AG04450 (cell line): ENCODE measurements at regions not wholly inside any gene's neighbourhood (a gene's known extent, or its start where the extent isn't known, plus 50 kb on each side); places are given as distances from the start of the nearest gene placed in this dataset.
"Not testable (repeated sequence)": the region's sequence is repeated elsewhere in the genome, so short reads cannot be mapped to it uniquely, and the experiment has no call there.

ENCODE experiments used
- CTCF ChIA-PET: fragments of 300-600, 350-600 bp; formaldehyde crosslinking; extraction: SDS; loops from one replicate; lab custom pipeline; 2022; ENCODE audit warnings: antibody characterized with exemption, inconsistent platforms; lab: Charles Lee
- POLR2A ChIA-PET: fragments of 350-600 bp; formaldehyde crosslinking; extraction: SDS; loops from one replicate; lab custom pipeline; 2021; ENCODE audit warnings: antibody characterized with exemption, inconsistent platforms; lab: Yijun Ruan, JAX
- DNase-seq: peaks from one replicate; pipeline ENCODE4 v3.0.0-alpha.2; 2011; ENCODE audit warnings: low read depth, low spot score
- H3K27ac ChIP-seq: one replicate; pipeline ENCODE4 v1.5.1; 2012; ENCODE audit warnings: low read depth, low read length, control low read depth
- H3K27me3 ChIP-seq: one replicate; pipeline ENCODE4 v1.6.0; 2012; ENCODE audit warnings: low read length; ENCODE audit not compliant: control insufficient read depth, insufficient read depth
- H3K4me3 ChIP-seq: 2 replicates; pipeline ENCODE4 v1.5.1; 2011; ENCODE audit warnings: mild to moderate bottlenecking, low read depth, low read length, control low read depth
- H3K9me3 ChIP-seq: 2 replicates; pipeline ENCODE4 v1.5.1; 2012; ENCODE audit warnings: low read length; ENCODE audit not compliant: control insufficient read depth, insufficient read depth
- TF ChIP-seq, protein P1 (sequence below): IDR thresholded peaks from 2 replicates; pipeline ENCODE4 v1.5.1; 2011; ENCODE audit warnings: low read depth, low read length, control low read depth, inconsistent platforms

DNA sequence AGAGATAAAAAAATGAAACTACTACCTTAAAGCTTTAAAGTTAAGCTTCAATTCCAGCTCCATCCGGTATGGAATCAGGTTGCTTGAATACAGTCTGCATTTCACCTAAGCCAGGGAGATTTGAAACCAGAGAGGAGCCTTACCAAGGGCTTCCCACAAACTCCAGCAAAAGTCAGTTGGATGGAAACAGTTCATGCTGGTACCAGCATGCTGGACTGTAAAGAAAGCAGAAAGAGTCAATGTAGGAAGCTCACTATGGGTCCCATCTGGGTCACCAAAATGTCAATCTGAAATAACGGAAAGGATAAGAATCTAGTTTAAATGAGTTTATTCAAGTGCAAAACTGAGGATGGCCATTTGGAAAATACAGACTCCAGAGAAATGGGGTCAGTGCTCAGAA lies 65.3 kb downstream of the CDO1 start:
- Histone ChIP-seq H3K27ac (no peak overlapping the region), H3K4me3 (no peak overlapping the region), H3K9me3 (no peaks in the 10 kb centered on the region), H3K27me3 (no peaks in the 10 kb centered on the region)
- CTCF ChIA-PET = no interaction called here
- no peak for DNase-seq
- TF ChIP-seq, protein P1, sequence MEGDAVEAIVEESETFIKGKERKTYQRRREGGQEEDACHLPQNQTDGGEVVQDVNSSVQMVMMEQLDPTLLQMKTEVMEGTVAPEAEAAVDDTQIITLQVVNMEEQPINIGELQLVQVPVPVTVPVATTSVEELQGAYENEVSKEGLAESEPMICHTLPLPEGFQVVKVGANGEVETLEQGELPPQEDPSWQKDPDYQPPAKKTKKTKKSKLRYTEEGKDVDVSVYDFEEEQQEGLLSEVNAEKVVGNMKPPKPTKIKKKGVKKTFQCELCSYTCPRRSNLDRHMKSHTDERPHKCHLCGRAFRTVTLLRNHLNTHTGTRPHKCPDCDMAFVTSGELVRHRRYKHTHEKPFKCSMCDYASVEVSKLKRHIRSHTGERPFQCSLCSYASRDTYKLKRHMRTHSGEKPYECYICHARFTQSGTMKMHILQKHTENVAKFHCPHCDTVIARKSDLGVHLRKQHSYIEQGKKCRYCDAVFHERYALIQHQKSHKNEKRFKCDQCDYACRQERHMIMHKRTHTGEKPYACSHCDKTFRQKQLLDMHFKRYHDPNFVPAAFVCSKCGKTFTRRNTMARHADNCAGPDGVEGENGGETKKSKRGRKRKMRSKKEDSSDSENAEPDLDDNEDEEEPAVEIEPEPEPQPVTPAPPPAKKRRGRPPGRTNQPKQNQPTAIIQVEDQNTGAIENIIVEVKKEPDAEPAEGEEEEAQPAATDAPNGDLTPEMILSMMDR = no peak
- POLR2A ChIA-PET = no interaction called here

- CTCF ChIA-PET = no interaction called here
- no peaks in the 10 kb centered on the region for H3K9me3 ChIP-seq
These were observed 67.4 kb downstream of the CDO1 start for GRCh38 chr5:115749016-115749415.

DNA sequence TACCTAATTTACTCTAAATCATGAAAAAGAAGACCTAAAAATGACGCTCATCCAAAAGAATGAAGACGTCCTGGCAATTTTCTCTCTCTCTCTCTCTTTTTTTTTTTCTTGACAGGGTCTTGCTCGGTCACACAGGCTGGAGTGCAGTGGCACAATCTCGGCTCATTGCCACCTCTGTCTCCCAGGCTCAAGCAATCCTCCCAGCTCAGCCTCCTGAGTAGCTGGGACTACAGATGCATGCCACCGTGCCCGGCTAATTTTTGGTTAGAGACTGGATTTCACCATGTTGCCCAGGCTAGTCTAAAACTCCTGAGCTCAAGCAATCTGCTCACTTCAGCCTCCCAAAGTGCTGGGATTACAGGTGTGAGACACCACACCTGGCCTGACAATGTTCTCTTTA lies 77.2 kb downstream of the CDO1 start:
- DNase-seq, POLR2A ChIA-PET, CTCF ChIA-PET, H3K9me3 ChIP-seq, H3K27me3 ChIP-seq, H3K4me3 ChIP-seq, H3K27ac ChIP-seq: not testable (repeated sequence)

More at GRCh38 chr5:115749016-115749415, 67.4 kb downstream of the CDO1 start:
- DNase-seq = no peak
- H3K27me3 ChIP-seq = peaks cover 3% of the 10 kb centered on the region
- POLR2A ChIA-PET = no interaction called here
- TF ChIP-seq, protein P1 = no peak
- no peak overlapping the region for H3K4me3 ChIP-seq
- H3K27ac ChIP-seq = no peak overlapping the region

DNA sequence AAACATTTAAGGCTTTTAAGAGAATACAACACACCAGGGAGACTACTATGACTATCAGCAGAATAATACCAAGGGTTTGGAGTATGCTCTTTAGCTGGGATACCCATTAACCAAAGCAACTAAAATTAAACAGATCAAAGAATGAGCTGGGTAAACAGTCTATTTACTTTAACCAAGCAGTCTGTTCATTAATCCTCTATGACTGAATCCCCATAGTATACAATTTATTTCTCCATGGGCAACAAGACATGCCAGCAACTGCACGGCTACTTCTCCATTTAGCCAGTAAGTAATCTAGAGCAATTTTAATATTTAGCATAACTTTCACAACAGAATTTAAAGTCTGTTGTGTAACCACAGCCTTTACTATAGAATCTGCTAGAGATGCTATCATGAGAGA lies 77.6 kb downstream of the CDO1 start:
- Histone ChIP-seq H3K4me3 (no peak overlapping the region), H3K27me3 (no peaks in the 10 kb centered on the region), H3K9me3 (no peaks in the 10 kb centered on the region), H3K27ac (no peak overlapping the region)
- TF ChIP-seq, protein P1 = no peak
- DNase-seq = no peak
- ChIA-PET CTCF (no interaction called here), POLR2A (no interaction called here)

DNA sequence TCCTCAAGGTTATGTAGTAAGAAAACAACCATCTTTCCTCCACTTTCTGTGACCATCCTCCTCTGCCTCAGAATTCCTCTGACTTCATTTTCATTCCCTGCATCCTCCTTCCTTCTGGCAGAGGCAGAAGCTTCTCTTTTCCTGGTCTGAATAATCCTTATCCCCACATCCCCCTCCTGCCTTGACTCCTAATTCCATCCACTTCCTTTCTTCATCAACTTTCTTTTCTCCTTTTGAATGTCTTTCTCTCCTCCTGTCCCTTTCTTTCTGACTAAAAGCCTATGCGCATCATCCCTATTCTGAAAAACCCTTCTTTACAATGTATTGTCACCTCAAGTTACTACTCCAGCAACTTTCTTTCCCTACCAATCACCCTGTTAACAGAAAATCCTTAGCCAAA lies 79.0 kb downstream of the CDO1 start:
- TF ChIP-seq, protein P1 = no peak
- no peaks in the 10 kb centered on the region for H3K27me3 ChIP-seq
- H3K9me3 ChIP-seq = no peaks in the 10 kb centered on the region
- no peak overlapping the region for H3K4me3 ChIP-seq
- no peak for DNase-seq
- POLR2A ChIA-PET = no interaction called here
- no peak overlapping the region for H3K27ac ChIP-seq
- CTCF ChIA-PET = no interaction called here

DNA sequence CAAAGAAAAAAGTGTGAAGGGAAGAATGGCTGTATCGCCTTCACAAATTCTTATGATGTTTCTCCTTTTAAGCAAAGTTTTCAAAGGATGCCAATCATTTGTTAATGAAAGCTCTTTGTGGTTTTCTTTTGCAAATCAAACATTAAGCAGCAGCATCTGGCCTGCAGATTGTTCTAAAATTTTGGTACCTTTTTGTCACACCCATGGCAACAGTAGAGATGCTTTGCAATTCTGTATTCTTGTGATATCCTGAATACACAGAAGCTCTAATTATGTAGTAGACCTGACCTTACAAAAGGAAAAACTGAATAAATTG lies 79.8 kb downstream of the CDO1 start:
- no peak overlapping the region for H3K27ac ChIP-seq
- TF ChIP-seq, protein P1 = no peak
- ChIA-PET POLR2A (no interaction called here), CTCF (no interaction called here)
- H3K4me3 ChIP-seq = no peak overlapping the region
- no peaks in the 10 kb centered on the region for H3K27me3 ChIP-seq
- DNase-seq = no peak
- H3K9me3 ChIP-seq = no peaks in the 10 kb centered on the region
